Activated CD8-positive, alpha-beta memory T cell treated with anti-CD3 and anti-CD28 coated beads for 1 hour (primary cell): ENCODE measurements at regions not wholly inside any gene's neighbourhood (a gene's known extent, or its start where the extent isn't known, plus 50 kb on each side); places are given as distances from the start of the nearest gene placed in this dataset.

Experiments
- DNase-seq, 2 donors: peaks; one replicate each; pipeline ENCODE4 v3.0.0-alpha.2; 2020; ENCODE audit warnings: low read depth in 1 of 2; ENCODE audit errors: extremely low read depth in 1 of 2

DNA sequence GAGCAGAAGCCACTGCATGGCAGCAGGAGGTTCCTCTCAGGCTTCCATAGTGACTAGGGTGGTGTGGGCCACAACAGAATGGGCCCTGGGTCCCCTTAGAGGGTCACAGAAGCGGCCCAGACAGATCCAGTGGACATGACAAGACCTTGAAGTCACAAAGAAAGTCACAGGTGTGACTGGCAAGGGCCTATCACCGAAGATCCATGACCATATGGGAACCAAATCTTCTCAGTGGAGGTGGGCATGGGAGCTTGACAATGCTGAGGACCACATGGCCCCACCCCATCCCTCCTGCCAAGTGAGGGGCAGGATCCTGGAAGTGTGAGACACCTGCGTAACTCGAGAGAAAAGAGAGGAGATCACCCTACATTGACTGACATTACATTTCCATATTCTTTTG lies 332.4 kb downstream of the MSX2 start:
- no peak for DNase-seq

- no peak for DNase-seq
These were observed 329.9 kb downstream of the MSX2 start for GRCh38 chr5:175054243-175054642.

- no peak for DNase-seq
These were observed 328.0 kb downstream of the MSX2 start for GRCh38 chr5:175052351-175052750.

GRCh38 chr5:175047048-175047447 lies 322.7 kb downstream of the MSX2 start:
- DNase-seq: no peak

- no peak for DNase-seq
These were observed 321.4 kb downstream of the MSX2 start for GRCh38 chr5:175045820-175046219.

GRCh38 chr5:175037820-175038219 lies 313.4 kb downstream of the MSX2 start:
- DNase-seq: no peak

DNA sequence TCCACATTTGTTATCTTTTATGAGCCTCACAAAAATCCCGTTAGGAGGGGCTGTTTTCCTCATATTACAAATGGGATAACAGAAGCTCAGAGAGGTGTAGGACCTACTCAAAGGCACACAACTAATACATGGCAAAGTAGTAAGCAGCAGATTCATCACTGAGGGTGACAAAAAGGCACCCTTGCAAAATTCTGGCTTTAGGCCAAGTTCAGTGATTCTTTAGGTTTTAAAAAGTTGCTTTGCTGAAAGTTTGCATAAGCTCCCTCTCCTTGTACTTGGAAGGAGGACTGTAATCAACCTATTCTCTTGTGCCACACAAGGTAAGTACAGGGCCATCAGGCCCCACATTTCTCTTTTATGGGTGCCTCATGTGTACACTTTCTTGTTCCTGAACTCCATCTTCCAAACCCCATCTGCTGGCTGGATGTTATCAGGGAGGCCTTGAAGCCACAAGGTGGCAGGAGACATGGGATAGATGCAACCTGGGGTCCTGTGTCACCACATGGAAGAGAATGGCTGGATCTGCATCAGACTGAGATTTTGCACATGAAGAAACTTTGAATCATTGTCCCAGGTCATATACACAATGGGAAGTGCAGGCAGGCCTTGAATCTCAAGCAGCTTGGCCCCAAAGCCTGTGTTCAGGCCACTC lies 311.6 kb downstream of the MSX2 start:
- no peak for DNase-seq

DNA sequence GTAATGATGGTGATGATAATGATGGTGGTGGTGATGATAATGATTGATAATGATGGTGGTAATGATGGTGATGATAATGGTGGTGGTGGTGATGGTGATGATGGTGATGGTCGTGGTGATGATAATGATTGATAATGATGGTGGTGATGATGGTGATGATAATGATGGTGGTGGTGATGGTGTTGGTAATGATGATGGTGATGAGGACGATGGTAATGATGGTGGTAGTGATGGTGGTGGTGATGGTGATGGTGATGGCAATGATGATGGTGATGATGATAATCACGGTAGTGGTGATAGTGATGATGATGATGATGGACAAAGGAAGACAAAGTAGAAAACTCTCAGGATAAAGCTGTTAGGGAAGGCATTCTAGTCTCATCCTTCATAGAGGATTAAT lies 310.5 kb downstream of the MSX2 start:
- DNase-seq: no peak

- DNase-seq: no peak
These were observed 308.4 kb downstream of the MSX2 start for GRCh38 chr5:175032741-175033151.

- no peak for DNase-seq
These were observed 307.6 kb downstream of the MSX2 start for GRCh38 chr5:175032013-175032412.

GRCh38 chr5:175027390-175027789 lies 303.0 kb downstream of the MSX2 start:
- no peak for DNase-seq

GRCh38 chr5:175025077-175025476 lies 300.7 kb downstream of the MSX2 start:
- no peak for DNase-seq

- DNase-seq: no peak
These were observed 297.7 kb downstream of the MSX2 start for GRCh38 chr5:175021841-175022625.

- DNase-seq: no peak
These were observed 296.9 kb downstream of the MSX2 start for GRCh38 chr5:175021321-175021720.

DNA sequence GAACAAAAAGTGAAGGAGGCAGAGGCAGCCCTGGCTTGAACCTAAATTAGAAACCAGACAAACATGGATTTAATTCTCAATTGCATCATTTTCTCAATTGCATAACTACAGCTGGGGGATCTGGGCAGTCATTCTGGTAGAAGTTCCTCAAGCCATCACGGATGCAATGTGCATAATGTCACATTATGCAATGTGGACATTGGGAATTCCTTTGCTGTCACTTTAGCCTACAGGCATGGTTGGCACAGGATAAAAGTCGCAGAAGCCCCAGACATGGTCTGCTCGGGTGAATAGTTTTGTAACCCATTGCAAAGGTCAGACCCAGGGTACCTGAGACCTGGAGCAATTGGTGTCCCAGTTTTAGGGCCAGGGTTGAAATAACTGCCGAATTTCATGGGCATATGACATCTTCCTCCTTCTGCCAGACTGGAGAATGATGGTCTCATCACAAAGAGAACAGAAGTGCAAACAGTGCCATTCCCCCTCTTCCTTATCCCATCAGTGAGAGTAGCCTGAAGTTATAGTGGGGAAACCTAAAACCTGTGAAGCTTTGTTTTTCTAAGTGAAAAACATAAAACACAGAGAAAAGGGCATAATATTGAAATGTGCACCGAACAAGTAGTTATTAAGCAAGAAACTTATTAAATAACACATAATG lies 290.8 kb downstream of the MSX2 start:
- DNase-seq: no peak

- DNase-seq: no peak
These were observed 288.9 kb downstream of the MSX2 start for GRCh38 chr5:175013251-175013650.

DNA sequence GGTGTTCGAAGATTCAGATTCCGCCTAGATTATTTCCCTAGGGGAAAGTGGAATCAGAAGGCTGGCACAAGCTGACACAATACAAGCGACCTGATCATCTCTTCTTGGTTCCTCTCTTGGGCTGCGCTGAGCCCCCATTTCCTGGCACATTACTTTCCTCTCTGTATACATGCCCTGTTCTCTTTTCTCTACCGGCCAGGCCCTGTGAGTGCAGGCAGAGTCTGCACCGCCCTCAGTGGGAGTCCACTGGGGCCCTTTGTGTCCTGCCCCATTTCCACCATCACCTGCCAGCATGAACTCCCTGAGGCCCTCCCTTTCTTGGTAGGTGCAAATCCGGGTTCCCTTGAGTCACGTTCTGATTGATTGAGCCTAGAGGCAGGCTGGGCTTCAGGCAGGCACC lies 287.9 kb downstream of the MSX2 start:
- DNase-seq: no peak

DNA sequence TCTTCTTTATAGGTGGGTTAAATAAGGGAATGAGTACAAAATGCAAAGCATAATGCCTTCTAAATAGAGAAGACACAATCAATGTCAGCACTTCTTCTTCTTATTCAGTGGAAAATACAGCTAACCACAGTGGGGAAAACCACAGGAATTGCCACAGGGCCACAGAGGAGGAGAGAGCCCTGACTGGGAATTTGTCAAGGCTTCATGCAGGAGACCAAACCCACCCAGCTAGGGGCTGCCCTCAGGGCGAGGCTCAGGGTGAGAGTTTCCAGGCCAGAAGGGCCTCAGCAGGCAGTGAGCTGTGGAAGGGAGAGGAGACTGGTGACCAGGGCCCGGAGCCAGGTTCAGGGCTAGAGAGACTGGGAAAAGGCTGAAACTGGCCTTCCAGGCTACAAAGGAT lies 279.1 kb downstream of the MSX2 start:
- DNase-seq: no peak

GRCh38 chr5:175001876-175002645 lies 277.7 kb downstream of the MSX2 start:
- no peak for DNase-seq

GRCh38 chr5:175001311-175001710 lies 276.9 kb downstream of the MSX2 start:
- DNase-seq: no peak

GRCh38 chr5:174999581-174999980 lies 275.2 kb downstream of the MSX2 start:
- DNase-seq: no peak
